Mesodermal cell (in vitro differentiated cells): ENCODE measurements at regions not wholly inside any gene's neighbourhood (a gene's known extent, or its start where the extent isn't known, plus 50 kb on each side); places are given as distances from the start of the nearest gene placed in this dataset.
A peak's percentile ranks its signal among the peaks of the same experiment; 100 is the strongest.

Experiments used
- H3K27ac ChIP-seq: 2 replicates; pipeline ENCODE4 v1.7.0; 2013; ENCODE audit warnings: mild to moderate bottlenecking, low read depth, low read length, moderate library complexity; ENCODE audit not compliant: severe bottlenecking
- H3K36me3 ChIP-seq: 2 replicates; pipeline ENCODE4 v1.7.1; 2013; ENCODE audit warnings: mild to moderate bottlenecking, low read length, moderate library complexity; ENCODE audit not compliant: control insufficient read depth, insufficient read depth
- H3K4me1 ChIP-seq: one replicate; pipeline ENCODE4 v1.7.1; 2013; ENCODE audit warnings: mild to moderate bottlenecking, low read length; ENCODE audit not compliant: insufficient read depth, control insufficient read depth, poor library complexity, severe bottlenecking
- H3K4me3 ChIP-seq: 2 replicates; pipeline ENCODE4 v1.7.0; 2013; ENCODE audit warnings: low read length, control low read depth, mild to moderate bottlenecking; ENCODE audit not compliant: insufficient read depth, poor library complexity, severe bottlenecking; ENCODE audit errors: extremely low read depth
- H3K9me3 ChIP-seq: 2 replicates; pipeline ENCODE4 v1.7.1; 2013; ENCODE audit warnings: mild to moderate bottlenecking, low read length, moderate library complexity; ENCODE audit not compliant: control insufficient read depth
- WGBS, 2 experiments: methylation state at CpG; one replicate each; pipeline ENCODE4 v1.1.5; 2013; ENCODE audit warnings: missing lambda C conversion rate in 2 of 2; ENCODE audit not compliant: insufficient coverage in 2 of 2; 5-methylcytosine and 5-hydroxymethylcytosine counted together

DNA sequence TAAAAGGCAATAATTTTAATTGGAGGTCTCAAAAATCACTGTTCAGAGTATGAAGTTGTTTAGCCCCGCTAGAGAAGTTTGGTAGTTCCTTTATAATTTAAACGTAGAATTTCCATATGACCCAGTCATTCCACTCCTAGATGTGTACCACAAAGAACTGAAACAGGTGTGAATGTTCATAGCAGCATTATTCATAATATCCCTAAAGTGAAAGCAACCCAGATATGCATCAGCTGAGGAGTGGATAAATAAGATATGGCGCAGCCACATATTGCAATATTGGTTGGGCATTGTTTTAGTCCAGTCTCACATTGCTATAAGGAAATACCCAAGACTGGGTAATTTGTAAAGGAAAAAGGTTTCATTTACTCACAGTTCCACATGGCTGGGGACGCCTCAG, 976.2 kb downstream of the NLGN4Y start:
- Histone ChIP-seq H3K4me1 (no peaks in the 10 kb centered on the region), H3K4me3 (no peak overlapping the region), H3K9me3 (no peaks in the 10 kb centered on the region), H3K27ac (no peak overlapping the region), H3K36me3 (no peaks in the 10 kb centered on the region)
- WGBS, 2 experiments, result 100% methylated on average over 1 of the region's 4 CpGs; no CpG with 5 or more reads in 1 of the 2 experiments

DNA sequence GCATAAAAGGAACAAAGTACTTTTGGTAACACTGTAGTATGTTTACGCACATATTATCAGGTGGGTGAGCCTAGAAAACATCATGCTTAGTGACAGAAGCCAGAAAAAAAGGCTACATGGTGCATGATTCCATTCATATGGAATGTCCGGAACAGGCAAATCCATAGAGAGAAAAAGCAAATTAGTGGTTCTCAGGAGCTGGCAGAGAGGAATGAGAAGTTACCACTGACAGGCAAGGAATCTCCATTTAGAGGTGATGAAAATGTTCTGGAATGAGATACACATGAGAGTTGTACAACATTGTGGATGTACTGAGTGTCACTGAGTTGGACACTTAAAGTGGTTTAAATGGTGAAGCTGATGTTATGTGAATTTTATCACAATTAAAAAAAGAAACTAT, 976.9 kb downstream of the NLGN4Y start:
- Histone ChIP-seq H3K36me3 (no peaks in the 10 kb centered on the region), H3K27ac (no peak overlapping the region), H3K4me1 (no peaks in the 10 kb centered on the region), H3K4me3 (no peak overlapping the region), H3K9me3 (no peaks in the 10 kb centered on the region)
- 83 to 100% methylated on average over 2 of the region's 2 CpGs for whole genome bisulfite sequencing, 2 experiments

DNA sequence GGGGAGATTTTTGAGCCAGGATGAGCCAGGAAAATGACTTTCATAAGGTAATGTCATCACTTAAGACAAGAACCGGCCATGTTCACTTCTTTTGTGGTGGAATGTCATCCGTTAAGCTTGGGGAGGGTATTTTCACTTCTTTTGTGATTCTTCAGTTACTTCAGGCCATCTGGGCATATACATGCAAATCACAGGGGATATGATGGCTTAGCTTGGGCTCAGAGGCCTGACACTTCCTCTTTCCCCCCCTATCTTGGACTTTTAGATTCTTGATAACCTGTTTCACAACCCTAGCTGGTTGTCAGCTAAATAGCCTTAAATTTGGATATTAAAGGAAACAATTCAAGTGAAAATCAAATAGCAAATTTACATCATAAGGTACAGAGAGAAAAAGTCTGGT, 986.0 kb downstream of the NLGN4Y start:
- H3K4me3 ChIP-seq, result no peak overlapping the region
- no peaks in the 10 kb centered on the region for H3K36me3 ChIP-seq
- no peaks in the 10 kb centered on the region for H3K4me1 ChIP-seq
- no CpG with 5 or more reads among the region's 2 CpGs for WGBS, 2 experiments
- no peak overlapping the region for H3K27ac ChIP-seq
- no peaks in the 10 kb centered on the region for H3K9me3 ChIP-seq

DNA sequence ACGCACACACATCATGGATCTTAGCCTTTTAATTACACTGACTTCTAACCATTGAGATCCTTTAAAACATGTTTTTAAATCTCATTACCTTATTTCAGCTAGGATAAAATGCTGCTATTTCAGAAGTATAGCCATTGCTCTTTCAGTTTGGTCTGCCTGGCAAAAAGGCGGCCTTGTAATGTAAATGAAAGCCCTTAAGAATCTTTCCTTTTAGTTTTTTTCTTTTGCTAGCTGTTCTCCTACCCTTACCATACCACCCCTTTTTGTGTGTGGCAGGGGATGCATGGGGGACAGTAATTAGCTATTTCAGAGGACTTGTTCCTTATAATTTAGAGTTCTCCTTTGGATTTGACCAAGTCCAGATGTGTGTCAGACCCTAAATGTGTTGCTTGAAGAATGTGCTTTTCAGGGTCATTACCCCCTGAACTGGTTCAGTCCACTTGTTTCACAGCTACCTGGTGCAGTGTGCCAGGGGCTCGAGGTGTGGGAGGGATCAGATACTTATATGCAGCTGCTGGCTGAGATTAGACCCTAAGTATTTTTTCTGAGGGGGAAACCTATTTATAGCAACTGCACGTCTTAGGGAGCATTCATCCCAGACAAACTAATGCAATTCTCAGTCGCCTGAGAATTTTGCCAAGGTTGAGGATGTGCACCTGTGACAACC, 986.8 kb downstream of the NLGN4Y start:
- H3K4me3 ChIP-seq, result no peak overlapping the region
- no peaks in the 10 kb centered on the region for H3K36me3 ChIP-seq
- H3K9me3 ChIP-seq, result no peaks in the 10 kb centered on the region
- no peak overlapping the region for H3K27ac ChIP-seq
- WGBS, 2 experiments, result 80% methylated on average over 1 of the region's 5 CpGs; no CpG with 5 or more reads in 1 of the 2 experiments
- H3K4me1 ChIP-seq, result no peaks in the 10 kb centered on the region

DNA sequence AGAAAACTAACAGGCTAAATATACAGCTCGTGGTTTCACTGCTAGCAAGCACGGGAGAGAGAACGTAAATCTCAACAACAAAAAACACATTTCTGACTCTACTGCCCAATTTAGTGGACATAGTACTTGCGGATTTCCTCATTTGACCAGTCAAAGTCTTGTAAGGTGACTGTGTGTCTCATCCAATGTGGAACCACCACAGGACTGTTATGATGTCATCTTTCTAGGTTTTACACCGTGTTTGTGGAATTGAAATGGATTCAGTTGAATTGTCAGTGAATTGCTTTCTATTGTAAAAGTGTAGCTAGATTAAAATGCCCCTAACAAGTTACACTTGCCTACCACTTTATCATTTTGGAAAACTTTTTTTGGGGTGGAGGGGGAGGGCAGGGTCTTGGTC, 1010.8 kb downstream of the NLGN4Y start:
- Histone ChIP-seq H3K9me3 (no peaks in the 10 kb centered on the region), H3K27ac (peak overlapping the region; percentile 74), H3K4me1 (peaks cover 13% of the 10 kb centered on the region), H3K4me3 (no peak overlapping the region), H3K36me3 (no peaks in the 10 kb centered on the region)
- no CpG with 5 or more reads among the region's 5 CpGs for WGBS, 2 experiments

DNA sequence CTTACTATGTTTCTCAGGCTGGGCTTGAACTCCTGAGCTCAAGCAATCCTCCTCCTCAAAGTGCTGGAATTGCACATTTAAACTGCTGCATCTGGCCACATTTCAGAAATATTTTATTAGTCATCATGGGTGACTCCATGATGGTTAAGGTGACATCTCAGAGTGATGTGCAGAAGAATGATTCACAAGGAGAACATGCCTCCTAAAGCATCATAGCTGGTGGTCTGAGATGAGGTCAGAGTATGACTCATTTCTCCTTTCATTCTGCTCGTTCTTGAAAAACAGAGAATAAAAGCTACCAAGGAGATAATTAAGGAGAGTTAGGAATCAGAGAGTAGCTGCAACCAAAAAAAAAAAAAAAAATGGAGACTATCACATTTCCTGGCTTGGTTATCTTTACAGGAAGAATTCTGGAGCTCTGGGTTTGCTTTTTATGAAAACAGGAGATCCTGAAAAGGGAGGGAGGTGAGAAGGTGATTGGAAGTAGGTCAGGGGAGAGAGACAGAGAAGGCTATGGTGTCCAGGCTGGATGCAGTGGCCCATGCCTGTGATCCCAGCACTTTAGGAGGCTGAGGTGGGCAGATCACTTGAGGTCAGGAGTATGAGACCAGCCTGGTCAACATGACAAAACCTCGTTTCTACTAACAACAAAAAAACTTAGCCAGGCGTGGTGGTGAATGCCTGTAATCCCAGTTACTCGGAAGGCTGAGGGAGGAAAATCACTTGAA, 1011.6 kb downstream of the NLGN4Y start:
- 80% methylated on average over 1 of the region's 4 CpGs; no CpG with 5 or more reads in 1 of the 2 experiments for WGBS, 2 experiments
- H3K36me3 ChIP-seq, result no peaks in the 10 kb centered on the region
- H3K27ac ChIP-seq, result peak overlapping the region; percentile 86
- H3K4me1 ChIP-seq, result peaks cover 13% of the 10 kb centered on the region
- no peaks in the 10 kb centered on the region for H3K9me3 ChIP-seq
- H3K4me3 ChIP-seq, result no peak overlapping the region

DNA sequence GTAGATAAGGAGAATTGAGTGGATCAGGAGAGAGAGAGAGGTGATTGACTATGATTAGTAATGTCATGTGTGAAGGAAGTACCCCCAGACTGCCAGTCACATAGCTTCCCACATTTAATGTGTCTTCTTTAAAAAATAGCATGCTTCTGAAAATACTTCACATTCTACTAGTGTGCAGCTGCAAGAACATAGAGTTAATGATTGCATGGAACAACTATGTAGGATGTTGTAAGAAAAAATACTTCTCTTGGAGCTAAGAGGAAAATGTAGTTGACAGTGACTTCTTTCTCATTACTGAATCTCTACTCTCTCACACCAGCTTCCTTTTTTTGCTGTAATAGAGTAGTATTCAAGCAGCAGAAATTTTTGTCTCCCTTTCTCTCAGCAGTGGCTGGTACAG, 1016.2 kb downstream of the NLGN4Y start:
- Histone ChIP-seq H3K4me3 (no peak overlapping the region), H3K4me1 (peaks cover 11% of the 10 kb centered on the region), H3K36me3 (no peaks in the 10 kb centered on the region), H3K9me3 (no peaks in the 10 kb centered on the region), H3K27ac (no peak overlapping the region)

DNA sequence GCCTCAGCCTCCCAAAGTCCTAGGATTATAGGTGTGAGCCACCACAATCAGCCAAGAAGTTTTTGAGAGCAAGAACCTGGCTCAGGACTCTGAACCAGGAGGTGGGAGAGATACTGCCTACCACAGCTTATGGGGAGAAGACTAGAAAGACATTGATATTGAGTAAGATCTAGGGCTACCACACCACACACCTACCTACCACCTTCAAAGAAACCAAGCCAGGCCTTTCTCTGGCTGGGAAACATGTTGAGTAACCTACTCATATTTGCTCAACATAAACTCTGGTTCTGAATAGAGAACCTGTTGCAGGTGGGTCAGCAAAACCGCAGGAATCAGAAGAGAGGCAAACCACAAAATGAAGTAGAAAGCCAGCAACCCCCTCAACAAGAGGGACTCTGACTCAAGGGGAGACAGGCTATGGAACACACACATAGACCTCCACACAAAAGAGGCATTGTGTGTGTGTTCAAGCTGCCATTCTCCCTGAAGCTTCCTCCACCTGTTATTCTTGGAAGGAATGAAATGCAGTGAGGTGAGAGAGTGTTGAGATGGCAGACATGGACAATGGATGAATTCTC, 1021.9 kb downstream of the NLGN4Y start:
- H3K9me3 ChIP-seq, result no peaks in the 10 kb centered on the region
- no peaks in the 10 kb centered on the region for H3K36me3 ChIP-seq
- no peak overlapping the region for H3K27ac ChIP-seq
- WGBS, 2 experiments, result no CpG with 5 or more reads among the region's 1 CpG
- no peaks in the 10 kb centered on the region for H3K4me1 ChIP-seq
- no peak overlapping the region for H3K4me3 ChIP-seq

DNA sequence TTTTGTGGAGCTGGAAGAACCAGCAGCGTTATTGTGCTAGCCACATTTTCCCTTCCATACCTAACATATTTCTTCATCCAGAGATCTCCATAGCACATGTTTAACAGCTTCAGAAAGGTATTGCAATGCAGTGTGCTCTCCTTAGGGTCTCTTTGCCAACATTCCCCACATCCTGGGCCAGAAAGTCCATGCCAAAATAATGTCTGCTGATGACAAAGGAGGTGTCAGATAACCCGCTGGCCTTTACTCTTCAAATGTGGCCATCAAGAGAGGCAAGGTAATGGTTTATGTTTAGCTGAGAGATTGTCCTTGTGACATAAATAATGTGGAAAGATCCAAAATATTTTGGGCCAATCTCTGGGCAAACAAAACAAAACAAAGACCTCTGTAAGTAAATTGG, 1027.7 kb downstream of the NLGN4Y start:
- H3K4me3 ChIP-seq, result no peak overlapping the region
- no peaks in the 10 kb centered on the region for H3K36me3 ChIP-seq

DNA sequence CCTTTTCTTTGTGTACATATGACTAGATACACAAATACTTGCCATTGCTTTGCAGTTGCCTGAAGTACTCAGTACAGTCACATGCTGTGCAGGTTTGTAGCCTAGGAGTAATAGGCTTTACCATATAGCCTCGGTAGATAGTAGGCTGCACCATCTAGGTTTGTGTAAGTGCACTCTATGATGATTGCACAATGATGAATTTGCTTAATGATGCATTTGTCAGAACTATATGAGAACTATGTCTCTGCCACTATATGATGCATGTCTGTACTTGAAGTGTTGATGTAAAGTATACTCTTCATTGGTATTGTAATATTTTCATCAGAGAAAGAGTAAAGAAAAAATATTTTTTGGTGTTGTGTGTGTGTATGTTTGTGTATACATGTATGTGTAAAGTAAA, 1030.7 kb downstream of the NLGN4Y start:
- WGBS, 2 experiments, result 80% methylated on average over 1 of the region's 1 CpG; no CpG with 5 or more reads in 1 of the 2 experiments
- Histone ChIP-seq H3K4me3 (no peak overlapping the region), H3K9me3 (no peaks in the 10 kb centered on the region), H3K27ac (no peak overlapping the region), H3K36me3 (no peaks in the 10 kb centered on the region), H3K4me1 (no peaks in the 10 kb centered on the region)

More for the DNA sequence above, 1027.7 kb downstream of the NLGN4Y start:
- no peaks in the 10 kb centered on the region for H3K9me3 ChIP-seq
- H3K27ac ChIP-seq, result no peak overlapping the region
- no peaks in the 10 kb centered on the region for H3K4me1 ChIP-seq
- WGBS, 2 experiments, result 100% methylated on average over 1 of the region's 2 CpGs; no CpG with 5 or more reads in 1 of the 2 experiments

DNA sequence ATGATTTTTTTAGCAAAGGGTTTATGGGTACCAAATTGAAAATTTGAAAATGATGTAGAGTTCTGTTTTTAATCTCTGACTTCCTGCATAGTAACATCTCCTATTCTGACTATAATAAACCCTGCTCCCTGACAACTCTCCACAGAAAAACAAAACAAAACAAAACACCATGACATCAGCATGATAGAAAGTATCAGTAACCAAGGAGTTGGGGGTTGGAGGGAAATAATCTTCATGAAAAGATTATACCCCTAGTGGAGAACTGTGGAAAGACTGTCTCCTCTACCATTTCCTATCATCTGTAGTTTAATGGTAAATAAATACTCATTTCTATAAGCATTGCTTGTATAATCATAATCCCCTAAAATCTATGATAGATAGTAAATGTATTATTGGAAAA, 1034.8 kb downstream of the NLGN4Y start:
- Histone ChIP-seq H3K27ac (no peak overlapping the region), H3K4me1 (no peaks in the 10 kb centered on the region), H3K4me3 (no peak overlapping the region), H3K36me3 (no peaks in the 10 kb centered on the region), H3K9me3 (no peaks in the 10 kb centered on the region)
